Head of caudate nucleus (tissue), 42 donors: ENCODE measurements at regions not wholly inside any gene's neighbourhood (a gene's known extent, or its start where the extent isn't known, plus 50 kb on each side); places are given as distances from the start of the nearest gene placed in this dataset.
A peak's percentile ranks its signal among the peaks of the same experiment; 100 is the strongest.

Experiments
- DNase-seq, 42 donors: peaks; one replicate each; pipeline versions ENCODE4 v3.0.0 to v3.0.0-alpha.2; 2020 to 2021; ENCODE audit warnings: mixed read lengths in 7 of 42
- intact Hi-C: fragments of 100-400 bp; cut with DNase I; formaldehyde crosslinking; loops from one replicate; pipeline ENCODE4 v1.15.0; 2022

DNA sequence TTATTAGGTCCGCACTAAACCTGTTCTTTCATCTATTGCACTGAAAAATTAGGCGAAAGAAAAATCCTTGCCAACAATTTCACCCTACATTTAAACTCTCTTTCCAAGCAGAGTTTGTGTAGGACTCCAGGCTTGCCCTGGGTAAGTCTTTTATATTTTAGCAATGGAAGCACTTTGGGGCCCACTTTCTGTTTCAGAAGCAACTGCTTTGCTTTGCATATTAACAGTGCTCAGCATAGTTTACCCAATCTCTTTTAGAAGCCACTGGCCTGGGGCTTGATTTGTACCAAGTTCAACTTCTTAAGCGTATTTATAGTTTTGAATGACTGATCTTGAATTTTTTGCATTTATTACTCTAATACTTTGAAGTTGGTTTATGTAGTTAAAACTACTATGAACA, 78.8 kb upstream of the MDFIC start:
- intact Hi-C loops, result no loop called here

DNA sequence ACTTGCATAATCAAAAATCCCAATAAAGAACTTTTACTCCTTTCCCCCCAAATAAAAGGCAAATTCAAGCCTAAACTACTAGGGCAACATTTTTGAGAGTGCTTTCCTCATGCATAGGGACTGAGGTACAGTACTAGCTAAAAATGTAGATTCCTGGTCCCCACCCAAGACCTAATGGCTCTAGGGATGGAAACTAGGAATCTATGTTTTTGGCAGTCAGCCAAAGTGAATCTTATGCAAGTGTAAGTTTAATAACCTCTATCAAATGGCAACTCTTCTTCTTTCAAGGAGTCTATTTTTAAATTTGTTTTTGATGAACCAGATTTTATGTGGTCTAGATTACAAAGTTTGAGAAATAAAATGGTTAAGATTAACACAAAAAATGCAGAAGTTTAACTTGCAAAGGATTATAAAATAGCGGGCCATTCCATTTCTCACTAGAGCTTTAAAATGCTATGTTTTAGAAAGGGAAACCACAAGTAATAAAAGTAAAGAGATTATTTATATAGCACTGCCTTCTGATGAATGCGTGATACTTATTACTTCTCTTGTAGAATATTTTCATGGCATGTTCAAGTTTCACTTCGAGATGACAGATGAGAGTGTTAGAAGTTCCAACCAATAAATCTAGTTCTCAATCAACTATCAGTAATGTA, 70.4 kb upstream of the MDFIC start:
- DNase-seq, result no peak
- intact Hi-C loops, result no loop called here

More for the DNA sequence above, 78.8 kb upstream of the MDFIC start:
- DNase-seq, result no peak

DNA sequence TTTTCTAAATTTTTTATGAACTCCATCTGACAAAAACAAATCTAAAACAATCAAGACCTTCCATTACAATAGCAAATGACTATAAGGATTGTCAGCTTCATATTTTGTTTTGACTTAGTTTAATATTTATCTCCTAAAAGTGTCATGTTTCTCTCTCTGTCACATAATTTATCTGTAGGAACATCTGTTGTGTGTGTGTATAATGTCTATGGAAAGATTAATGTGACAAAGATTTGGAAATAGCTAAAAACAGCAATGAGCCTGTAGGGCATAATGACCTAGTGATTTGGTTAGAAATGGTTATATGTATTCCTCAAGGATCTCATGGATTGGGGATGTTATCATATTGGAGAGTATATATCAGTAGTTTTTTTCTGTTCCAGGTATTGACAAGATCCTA, 69.6 kb upstream of the MDFIC start:
- intact Hi-C loops, result no loop called here
- DNase-seq, result no peak

DNA sequence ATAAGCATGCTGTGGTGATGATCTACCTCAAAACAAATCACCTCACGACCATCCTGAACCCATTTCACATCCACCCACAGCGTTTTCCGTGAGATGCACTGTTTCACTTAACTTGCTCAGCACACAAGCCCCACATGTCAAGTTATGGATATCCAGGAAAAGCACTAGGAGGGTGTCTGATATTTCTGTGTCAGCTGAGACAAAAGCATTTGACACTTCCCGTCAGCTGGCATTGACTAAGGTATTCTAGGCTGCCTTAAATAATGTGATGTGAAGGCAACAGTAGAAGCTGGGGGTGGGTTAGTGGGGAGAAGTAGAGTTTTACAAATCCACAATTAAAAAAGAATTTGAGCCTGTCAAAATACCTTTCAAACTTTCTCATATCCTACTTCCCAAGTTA, 68.7 kb upstream of the MDFIC start:
- intact Hi-C loops, result no loop called here
- peak in 23 of 42 donors; percentile 1 to 55 (median 14) for DNase-seq

DNA sequence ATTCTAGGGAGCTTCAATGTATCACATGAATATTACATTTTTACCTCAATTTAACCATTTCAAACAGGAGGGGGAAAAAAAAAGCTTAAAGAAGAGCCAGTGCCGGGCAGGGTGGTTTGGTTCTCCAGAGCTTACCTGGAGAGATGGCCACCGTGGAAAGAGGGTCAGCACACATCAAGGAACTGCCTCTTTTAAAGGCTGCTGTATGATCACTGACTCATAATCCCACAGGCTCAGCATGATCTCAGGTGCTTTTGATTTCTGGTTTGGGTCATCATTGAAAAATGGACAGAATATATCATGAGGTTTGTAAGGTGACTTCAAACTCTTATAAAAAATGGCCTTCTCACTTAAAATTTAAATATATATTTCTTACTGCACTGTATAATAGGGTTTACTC, 67.5 kb upstream of the MDFIC start:
- no peak for DNase-seq
- intact Hi-C loops, result no loop called here

DNA sequence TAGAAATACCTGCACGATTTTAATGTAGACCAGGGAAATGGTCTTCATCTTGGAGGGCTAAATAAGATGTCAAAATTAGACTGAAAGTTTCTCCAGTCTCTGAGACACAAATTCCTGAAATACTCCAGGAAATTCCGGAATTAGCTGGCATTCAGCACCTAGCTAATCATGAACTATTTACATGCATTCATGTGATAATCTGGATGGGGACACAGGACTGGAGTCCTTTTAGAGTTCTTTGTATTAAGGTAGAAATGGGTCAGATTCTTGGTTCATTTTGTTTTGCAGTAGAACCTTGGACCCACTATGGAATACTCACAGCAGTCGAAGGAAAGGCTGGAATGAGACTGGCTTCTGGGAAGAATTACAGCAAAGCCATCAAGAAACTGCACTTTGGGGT, 65.3 kb upstream of the MDFIC start:
- DNase-seq, result no peak
- intact Hi-C loops, result no loop called here

DNA sequence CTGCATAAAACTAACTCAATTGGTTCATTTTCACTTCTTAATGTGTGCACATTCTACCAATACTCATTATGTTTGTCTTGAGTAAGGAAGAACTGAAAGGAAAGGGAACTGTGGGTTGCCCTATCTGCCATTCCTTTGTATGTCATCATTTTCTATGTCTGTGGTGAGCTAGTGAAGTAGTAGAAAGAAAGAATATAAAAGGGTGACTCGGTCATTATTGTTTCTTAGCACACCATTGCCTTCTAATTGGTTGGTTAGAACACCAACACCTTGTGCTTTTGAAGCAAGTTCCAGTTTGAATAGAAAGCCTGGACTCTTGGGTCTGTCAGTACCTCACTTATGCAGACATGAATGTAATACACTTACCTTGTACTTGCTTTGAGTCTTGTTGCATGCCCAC, 64.3 kb upstream of the MDFIC start:
- DNase-seq, result no peak
- intact Hi-C loops, result no loop called here

DNA sequence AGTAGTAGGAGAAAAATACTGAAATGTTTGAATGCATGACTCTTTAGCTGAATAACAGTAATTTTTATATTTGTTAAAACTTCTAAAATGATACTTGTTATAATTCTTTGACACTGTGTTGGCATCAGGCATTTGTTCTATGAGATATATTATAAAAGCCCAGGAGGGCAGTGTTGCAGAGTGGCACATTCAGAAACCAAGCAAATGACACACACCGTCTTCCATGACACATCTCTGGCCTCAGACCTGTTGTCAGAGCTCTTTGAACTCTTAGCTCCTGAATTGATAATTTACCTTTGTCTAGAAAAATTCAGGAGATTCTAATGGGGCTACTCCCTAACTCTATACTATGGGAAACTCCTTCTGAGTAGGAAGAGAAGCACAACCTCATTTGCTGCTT, 62.4 kb upstream of the MDFIC start:
- no peak for DNase-seq
- intact Hi-C loops, result no loop called here

DNA sequence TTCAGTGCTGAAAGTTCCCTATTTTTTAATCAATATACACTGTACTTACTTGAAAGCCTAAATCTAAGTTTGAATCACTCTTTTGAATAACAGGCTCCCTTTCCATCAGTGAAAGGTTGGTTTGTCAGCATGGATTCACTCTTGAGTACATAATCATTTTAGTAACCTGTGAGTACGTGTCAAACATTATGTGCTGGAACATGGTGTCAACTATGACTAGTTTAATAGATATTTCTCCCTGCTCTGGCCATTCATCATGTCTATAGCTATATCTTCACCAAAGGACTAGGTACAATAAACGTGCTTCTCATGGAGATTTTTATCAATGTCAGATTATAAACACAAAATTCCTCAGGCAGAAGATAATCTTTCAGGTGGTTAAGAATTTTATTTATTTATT, 61.7 kb upstream of the MDFIC start:
- no peak for DNase-seq
- intact Hi-C loops, result no loop called here

DNA sequence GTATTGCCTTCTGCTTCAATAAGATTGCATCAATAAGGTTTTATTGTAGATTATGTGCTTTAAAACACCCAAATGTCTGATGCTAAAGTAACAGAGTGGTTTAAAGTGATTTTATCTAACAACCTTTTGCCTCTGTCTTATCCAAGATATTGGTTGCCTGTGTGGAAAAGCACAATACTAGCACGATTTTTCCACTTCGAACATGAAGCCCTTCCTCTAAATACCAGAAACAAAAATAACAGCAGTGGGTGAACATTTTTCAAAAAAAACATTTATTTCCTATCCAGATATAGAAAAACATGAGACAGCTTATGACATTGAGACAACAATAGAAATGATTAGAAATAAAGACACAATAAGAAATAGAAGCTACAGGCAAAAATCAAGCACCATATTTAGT, 59.5 kb upstream of the MDFIC start:
- intact Hi-C loops, result no loop called here

DNA sequence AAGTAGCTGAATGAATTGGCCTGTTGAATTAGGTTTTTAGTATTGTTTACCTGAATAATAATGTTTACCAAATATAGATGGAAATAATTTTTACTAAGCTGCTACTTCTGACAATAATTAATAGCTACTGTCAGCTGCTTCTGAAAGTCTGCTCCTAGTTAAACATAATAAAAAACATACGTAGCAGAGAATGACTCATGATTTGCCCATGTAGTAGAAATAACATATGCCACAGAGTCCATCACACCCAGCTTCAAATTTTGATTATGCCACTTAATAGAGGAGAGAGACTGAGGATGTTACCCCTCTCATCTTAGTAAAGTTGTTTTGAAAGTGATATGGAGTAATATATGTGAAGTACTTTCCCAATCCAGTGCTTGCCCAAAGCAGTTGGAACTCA, 57.6 kb upstream of the MDFIC start:
- no peak for DNase-seq
- intact Hi-C loops, result no loop called here

More for the DNA sequence above, 59.5 kb upstream of the MDFIC start:
- DNase-seq, result no peak

DNA sequence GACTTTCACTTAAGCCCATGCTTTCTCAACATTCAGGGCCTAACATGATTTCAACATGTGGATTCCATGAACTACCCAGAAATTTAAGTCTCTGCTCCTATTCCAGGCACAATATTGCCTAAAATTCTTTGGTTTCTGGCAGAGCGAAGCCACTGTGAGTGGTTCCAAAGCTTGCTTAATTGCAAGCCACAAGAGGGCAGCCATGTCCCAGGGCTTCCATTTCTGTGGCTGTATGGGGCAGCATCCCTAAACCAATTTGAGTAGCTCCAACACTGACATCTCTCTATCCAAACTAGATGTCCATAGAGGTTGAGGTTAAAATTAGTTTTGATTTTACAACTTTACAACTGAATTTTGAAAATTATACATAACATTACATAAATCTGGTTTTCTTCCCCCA, 56.3 kb upstream of the MDFIC start:
- intact Hi-C loops, result no loop called here
- peak in 37 of 42 donors; percentile 10 to 75 (median 39) for DNase-seq
